Lower leg skin (tissue), 4 donors: ENCODE measurements at regions not wholly inside any gene's neighbourhood (a gene's known extent, or its start where the extent isn't known, plus 50 kb on each side); places are given as distances from the start of the nearest gene placed in this dataset.

Experiments used
- DNase-seq, 2 donors: peaks; one replicate each; pipeline ENCODE4 v3.0.0-alpha.2; 2019; ENCODE audit warnings: low spot score in 2 of 2
- H3K4me3 ChIP-seq: fragments of 200-600 bp; sonication (generic); 2 replicates; pipeline ENCODE4 v1.5.1; 2017; ENCODE audit warnings: mild to moderate bottlenecking, low read depth; ENCODE audit not compliant: poor library complexity, severe bottlenecking
- POLR2A ChIP-seq, 2 donors: fragments of 450-650 bp; IDR thresholded peaks; one replicate each; pipeline ENCODE4 v1.6.1; 2016 to 2017; ENCODE audit warnings: antibody characterized with exemption in 2 of 2, mild to moderate bottlenecking in 1 of 2, moderate library complexity in 1 of 2
- WGBS, 2 donors: methylation state at CpG; one replicate each; pipeline ENCODE4 v1.1.5; 2018; 5-methylcytosine and 5-hydroxymethylcytosine counted together
- intact Hi-C: fragments of 100-400 bp; cut with DNase I; formaldehyde crosslinking; loops from one replicate; pipeline ENCODE4 v1.15.0; 2023; ENCODE audit warnings: low total_unique reads
- TF ChIP-seq, protein P1 (sequence below), 3 donors: fragments of 450-650 bp; IDR thresholded peaks; one replicate each; pipeline ENCODE4 v1.5.1; 2016; ENCODE audit warnings: antibody characterized with exemption in 3 of 3, mild to moderate bottlenecking in 3 of 3, moderate library complexity in 2 of 3

DNA sequence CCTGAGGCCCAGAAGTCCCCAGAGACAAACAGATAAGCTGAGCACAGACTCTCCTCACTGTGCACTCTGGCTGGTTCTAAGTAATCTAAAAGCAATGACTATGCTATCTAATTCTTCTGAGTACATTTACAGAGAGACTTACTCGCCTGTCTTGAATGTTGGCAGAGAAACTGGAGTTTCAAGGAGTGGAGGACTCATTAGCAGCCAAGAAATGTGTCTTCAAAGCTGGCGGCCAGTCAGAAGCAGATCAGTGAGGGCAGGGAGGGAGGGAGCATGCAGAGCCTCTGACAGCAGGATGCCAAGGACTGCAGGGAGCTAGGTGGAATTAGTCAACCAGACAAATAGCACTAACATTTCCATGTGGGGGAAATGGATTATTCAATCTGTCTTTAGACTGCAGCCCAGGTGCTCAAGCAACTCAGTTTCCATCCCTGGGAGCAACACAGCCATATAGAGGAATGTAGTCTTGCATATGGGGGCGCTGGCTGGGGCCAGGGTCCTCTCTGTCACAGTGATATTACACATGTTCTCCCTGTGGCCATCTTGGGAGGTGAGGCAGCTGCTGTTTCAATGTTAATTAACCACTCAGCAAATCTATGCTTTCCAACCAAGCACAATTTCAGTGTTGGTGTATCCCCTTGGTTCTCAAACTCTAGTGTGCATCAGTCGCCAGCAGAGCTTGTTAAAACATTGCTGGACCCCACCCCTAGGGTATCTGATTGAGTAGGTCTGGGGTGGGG, 97.9 kb downstream of the CCNA1 start:
- DNase-seq: peak in 1 of 2 donors; percentile 29
- intact Hi-C loops: no loop called here
- H3K4me3 ChIP-seq: no peak overlapping the region
- 34 to 44% methylated on average over 4 of the region's 4 CpGs for WGBS, 2 donors
- TF ChIP-seq, protein P1, sequence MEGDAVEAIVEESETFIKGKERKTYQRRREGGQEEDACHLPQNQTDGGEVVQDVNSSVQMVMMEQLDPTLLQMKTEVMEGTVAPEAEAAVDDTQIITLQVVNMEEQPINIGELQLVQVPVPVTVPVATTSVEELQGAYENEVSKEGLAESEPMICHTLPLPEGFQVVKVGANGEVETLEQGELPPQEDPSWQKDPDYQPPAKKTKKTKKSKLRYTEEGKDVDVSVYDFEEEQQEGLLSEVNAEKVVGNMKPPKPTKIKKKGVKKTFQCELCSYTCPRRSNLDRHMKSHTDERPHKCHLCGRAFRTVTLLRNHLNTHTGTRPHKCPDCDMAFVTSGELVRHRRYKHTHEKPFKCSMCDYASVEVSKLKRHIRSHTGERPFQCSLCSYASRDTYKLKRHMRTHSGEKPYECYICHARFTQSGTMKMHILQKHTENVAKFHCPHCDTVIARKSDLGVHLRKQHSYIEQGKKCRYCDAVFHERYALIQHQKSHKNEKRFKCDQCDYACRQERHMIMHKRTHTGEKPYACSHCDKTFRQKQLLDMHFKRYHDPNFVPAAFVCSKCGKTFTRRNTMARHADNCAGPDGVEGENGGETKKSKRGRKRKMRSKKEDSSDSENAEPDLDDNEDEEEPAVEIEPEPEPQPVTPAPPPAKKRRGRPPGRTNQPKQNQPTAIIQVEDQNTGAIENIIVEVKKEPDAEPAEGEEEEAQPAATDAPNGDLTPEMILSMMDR (IDR thresholded peaks at IDR 0.05): no peak
- TF ChIP-seq POLR2A (IDR thresholded peaks at IDR 0.05): no peak

DNA sequence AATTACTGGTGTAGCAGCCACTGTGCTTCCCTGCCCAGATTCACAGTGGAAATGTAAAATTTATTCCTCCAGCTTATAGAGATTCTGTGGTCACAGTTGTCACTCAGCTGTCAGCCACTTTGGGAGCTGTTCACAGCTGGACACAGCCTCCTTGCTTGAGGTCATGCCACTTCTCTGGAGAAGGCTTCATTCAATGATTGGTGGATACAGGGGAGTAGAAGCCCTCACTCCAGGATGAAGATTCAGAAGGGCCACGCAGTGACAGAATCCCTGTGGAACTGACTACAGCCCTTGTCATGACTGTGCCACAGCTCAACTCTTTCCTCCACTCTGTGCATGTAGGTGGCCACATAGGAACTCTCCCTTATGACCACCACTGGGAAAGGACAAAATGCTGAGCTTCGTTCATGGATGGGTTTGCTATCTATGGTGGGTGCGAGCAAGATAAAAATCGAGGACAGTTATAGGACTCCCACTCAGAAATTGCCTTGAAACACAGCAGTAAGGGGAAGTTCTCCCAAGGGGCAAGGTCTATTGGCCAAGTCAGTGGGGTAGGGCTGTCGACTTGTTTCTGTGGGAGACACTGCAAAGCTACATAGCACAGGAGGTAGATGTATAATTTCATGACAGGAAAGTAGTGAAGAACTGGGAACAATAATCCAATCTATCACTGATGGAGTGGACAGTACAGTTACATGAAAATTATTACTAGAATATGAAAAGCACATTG, 98.7 kb downstream of the CCNA1 start:
- no peak for TF ChIP-seq POLR2A (IDR thresholded peaks at IDR 0.05)
- TF ChIP-seq, protein P1 (IDR thresholded peaks at IDR 0.05): no peak
- intact Hi-C loops: no loop called here
- no peak for DNase-seq
- WGBS, 2 donors: 84 to 90% methylated on average over 5 of the region's 5 CpGs
- no peak overlapping the region for H3K4me3 ChIP-seq

DNA sequence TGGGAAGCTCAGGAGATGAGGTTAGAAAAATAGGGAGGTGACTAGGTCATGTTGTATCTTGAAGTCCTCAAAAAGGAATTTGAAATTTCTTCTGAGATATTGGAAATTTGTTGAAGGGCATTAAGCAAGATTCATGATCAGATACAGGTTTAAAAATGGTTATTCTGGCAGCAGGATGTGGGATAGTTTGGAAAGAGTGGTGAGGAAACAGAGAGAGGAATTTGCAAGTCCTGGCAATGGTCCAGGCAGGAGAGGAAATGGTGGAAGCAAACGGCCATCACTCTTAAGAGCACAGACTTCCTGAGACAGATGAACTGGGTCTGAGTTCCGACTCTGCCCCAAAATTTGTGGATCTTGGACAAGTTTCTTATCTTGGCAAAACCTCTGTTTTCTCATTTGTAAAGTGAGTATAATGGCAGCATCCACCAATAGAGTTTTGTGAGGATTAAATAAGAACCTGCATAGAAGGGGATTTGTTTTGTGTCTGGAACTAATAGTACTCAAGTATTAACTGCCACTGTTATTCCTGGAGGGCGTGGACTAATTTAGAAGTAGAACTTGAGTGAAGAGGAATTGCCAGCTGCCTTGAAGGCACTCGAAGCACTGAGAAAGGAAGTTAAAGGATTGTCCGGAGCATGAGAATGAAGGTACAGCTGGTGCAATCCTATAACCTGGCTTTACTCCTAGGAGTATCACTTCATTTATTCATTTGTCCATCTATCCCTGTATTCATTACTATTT, 99.6 kb downstream of the CCNA1 start:
- intact Hi-C loops: no loop called here
- 16 to 19% methylated on average over 5 of the region's 5 CpGs for WGBS, 2 donors
- TF ChIP-seq, protein P1 (IDR thresholded peaks at IDR 0.05): no peak
- no peak for TF ChIP-seq POLR2A (IDR thresholded peaks at IDR 0.05)

DNA sequence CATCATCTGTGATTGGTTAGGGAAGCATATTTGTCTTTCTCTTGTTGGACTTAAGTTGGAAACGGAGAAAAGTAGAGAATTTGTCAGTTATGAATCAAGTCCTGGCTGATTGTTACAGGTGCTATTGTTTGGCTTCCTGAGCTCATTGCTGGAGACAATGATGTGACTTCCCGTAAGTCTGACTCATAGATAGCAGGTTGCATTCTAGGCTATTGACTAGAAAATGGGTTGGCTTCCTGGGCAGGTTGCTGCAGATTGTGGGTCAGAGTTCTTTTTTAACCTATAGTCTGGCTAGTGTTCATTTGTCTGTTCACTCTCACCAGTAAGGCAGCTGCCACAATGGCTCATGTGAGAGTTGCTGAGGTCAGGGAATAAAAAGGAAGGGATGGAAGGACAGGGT, 101.5 kb downstream of the CCNA1 start:
- DNase-seq: no peak
- TF ChIP-seq, protein P1 (IDR thresholded peaks at IDR 0.05): no peak
- TF ChIP-seq POLR2A (IDR thresholded peaks at IDR 0.05): no peak
- intact Hi-C loops: no loop called here
- WGBS, 2 donors: 73% methylated on average over 2 of the region's 2 CpGs
- H3K4me3 ChIP-seq: no peak overlapping the region

More for the DNA sequence above, 99.6 kb downstream of the CCNA1 start:
- H3K4me3 ChIP-seq: no peak overlapping the region
- no peak for DNase-seq

DNA sequence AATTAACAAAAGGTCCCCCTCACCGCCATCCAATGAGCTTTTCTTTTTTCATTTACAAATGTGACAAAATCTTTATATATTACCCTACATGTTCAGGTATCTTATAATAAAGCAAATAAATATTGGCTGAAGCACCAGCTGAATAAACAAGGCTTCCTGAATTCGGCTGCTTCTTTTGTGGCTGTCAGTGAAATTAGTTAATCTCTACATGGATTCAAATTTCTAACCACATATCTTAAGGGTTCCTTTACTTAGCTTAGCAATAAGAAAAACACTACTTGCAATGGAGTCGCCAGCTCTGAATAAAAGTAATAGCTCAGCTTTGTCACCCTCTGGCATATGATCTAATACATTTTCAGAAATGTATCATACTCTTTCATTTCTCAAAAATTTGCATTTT, 104.3 kb downstream of the CCNA1 start:
- whole genome bisulfite sequencing, 2 donors: 59 to 71% methylated on average over 3 of the region's 3 CpGs
- DNase-seq: no peak
- no peak overlapping the region for H3K4me3 ChIP-seq
- intact Hi-C loops: no loop called here
- TF ChIP-seq, protein P1 (IDR thresholded peaks at IDR 0.05): no peak
- no peak for TF ChIP-seq POLR2A (IDR thresholded peaks at IDR 0.05)
